GM12872 (cell line): ENCODE measurements at regions not wholly inside any gene's neighbourhood (a gene's known extent, or its start where the extent isn't known, plus 50 kb on each side); places are given as distances from the start of the nearest gene placed in this dataset.

Source experiments
- TF ChIP-seq, protein P1 (sequence below): IDR thresholded peaks from 3 replicates; pipeline ENCODE4 v1.5.1; 2011; ENCODE audit warnings: low read depth, mild to moderate bottlenecking, low read length, moderate library complexity; ENCODE audit not compliant: insufficient read depth

DNA sequence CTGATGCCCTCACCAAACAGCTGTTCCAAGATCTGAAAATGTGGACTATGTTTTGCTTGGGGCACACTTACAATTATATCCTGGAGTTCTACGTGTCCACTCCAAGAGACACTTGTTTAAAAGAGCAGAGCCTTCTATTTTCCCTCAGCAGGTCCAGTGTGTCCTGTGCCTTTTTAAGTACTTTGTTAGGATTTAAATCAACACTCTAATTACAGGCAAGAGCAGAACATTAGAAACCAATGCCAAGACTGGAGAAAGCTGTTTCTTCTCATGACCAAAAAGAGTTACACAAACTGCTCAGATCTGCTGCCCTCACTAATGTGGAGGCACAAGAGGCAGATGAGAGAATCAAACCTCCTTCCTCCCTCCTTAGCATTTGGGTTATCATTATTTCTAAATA, 452.9 kb downstream of the LMO4 start:
- TF ChIP-seq, protein P1, sequence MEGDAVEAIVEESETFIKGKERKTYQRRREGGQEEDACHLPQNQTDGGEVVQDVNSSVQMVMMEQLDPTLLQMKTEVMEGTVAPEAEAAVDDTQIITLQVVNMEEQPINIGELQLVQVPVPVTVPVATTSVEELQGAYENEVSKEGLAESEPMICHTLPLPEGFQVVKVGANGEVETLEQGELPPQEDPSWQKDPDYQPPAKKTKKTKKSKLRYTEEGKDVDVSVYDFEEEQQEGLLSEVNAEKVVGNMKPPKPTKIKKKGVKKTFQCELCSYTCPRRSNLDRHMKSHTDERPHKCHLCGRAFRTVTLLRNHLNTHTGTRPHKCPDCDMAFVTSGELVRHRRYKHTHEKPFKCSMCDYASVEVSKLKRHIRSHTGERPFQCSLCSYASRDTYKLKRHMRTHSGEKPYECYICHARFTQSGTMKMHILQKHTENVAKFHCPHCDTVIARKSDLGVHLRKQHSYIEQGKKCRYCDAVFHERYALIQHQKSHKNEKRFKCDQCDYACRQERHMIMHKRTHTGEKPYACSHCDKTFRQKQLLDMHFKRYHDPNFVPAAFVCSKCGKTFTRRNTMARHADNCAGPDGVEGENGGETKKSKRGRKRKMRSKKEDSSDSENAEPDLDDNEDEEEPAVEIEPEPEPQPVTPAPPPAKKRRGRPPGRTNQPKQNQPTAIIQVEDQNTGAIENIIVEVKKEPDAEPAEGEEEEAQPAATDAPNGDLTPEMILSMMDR: no peak

DNA sequence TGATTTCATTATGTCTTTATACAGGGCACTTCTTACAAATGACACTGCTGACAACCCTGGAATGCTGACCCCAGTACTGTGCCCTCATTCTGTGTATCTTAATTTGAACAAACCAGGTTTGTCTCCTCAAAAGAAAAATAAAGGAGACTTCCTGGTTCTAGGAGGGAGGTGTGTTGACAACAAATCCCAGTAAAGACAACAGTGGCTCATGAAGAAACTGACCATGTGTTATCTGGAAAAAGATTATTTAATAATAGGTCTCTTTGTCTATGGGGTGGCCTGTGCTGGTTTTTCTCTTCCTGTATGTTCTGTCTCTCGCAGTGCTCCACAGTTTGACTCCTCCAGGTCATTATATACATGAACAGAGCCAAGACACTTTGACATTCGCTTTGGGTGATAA, 454.6 kb downstream of the LMO4 start:
- TF ChIP-seq, protein P1: no peak

DNA sequence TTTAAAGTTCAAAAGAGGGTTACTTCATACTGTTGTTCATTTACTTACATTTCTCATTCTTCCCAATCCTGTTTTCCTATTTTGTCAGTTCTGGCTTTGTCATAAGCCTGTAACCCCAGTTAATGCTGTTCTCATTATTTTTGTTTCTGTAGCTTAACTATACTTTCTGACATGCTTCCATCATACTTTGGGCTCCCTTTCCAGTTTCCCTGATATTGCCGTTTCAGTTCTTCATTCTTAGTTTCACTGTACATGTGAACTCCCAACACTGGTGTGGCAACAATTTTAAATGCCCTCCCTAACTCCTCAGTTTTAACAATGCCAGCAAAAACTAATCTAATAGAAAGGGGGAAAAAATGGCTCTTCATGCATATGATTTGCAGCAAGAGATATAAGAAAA, 456.7 kb downstream of the LMO4 start:
- TF ChIP-seq, protein P1: no peak

DNA sequence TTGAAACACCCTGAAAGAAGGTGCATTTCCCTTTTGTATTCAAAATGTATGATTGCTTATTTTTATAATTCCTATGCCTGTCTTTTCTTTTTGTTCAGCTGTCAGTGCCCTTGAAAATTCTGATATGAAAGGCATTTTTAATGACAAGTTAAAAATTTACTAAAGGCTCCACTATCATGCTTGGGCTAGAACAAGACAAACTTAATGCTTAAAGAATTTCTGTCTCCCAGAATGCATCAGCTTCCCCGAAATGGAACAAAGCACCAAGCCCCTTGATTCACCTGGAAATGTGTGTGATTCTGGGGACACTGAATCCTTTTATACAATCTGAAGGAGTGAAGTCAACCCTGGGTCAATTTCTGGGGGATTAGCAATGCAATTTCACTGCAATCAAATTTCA, 457.5 kb downstream of the LMO4 start:
- TF ChIP-seq, protein P1: no peak

DNA sequence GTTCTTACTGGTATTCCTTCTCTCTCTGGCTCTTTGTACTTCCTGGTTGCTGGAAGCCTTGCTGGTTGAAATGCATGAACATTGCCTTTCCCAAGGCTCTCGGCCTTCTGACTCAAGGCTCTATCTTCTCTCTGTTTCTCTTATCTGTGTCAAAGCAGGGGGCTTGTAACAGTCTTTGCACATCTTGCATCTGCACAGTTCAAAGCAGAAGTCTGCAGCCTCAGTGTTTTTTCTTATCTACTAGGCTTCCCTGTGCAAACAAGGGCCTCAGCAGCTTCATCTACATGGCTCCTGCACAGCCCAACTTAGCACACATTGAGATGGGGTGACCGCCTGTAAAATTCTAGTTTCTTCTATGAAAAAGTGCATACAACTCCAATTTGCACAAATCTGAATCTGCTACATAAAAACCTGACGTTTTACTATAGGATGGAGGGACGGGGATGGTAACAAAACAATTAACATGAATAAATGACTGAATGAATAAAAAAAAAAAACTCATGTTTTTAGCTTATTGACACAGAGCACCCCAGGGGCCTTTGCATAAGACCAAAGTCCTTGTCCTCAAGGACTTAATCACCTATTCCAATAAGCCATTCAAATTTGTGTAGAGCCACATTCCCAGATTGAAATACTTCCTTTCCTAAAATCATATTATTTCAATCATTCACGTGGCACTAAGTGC, 458.3 kb downstream of the LMO4 start:
- TF ChIP-seq, protein P1: no peak

DNA sequence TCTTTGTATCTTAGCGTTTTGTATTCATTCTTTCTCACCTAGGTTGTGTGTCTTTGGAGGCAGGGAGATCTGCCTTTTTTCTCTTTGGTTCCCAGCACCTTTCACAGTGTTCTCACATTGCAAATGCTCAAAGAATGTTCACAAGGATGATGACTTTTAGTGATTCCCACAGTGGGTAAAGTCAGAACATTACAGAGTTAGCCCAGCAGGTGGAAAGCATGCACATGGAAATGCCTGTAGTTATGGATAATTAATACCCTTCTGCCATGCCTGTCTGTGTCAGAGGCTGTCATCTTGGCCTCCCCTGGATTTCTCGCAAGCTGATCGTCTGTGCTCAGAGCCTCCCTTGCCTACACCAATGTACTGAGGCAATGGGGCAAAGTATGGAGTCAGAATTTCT, 458.9 kb downstream of the LMO4 start:
- TF ChIP-seq, protein P1: no peak

DNA sequence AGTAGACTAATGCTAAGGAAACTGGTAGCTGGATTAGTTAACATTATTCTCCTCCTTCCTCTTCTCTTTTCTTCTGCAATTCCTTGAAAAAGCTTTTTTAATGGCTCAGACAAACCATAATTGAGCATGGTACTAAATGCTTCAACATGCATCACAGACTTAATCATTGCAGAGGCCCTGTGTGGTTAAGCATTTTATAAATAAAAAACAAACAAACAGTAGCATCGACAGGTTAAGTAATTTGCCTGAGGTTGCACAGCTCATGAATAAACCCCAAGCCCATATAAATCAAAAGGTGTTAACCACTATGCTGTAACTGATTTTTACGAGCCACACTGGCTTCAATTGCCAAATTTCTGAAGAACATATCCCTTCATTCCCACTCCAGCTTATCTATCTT, 462.1 kb downstream of the LMO4 start:
- TF ChIP-seq, protein P1: no peak
